ENCODE measurements at regions not wholly inside any gene's neighbourhood (a gene's known extent, or its start where the extent isn't known, plus 50 kb on each side); places are given as distances from the start of the nearest gene placed in this dataset.
A peak's percentile ranks its signal among the peaks of the same experiment; 100 is the strongest.

DNA sequence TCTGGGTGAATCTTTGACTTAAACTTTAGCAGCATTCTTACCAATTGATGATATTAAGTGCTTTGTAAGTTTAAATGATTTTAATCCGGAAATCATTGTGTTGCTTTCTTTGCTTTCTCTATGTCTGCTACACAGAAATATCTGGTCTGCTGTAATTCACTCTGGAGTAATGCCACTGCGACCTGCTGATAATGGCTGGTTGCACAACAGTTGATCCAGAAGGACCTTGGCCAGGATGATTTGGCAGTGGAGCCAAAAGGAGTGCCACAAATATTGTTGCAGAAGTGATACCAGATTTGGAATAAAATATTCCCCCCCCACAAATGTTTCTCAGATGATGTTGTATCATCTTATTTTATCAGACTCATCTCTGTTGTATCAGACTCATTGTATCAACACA lies 2063.9 kb downstream of the MRPL39 start:
- DNase-seq = peak; percentile 40
- TF ChIP-seq, protein P1, sequence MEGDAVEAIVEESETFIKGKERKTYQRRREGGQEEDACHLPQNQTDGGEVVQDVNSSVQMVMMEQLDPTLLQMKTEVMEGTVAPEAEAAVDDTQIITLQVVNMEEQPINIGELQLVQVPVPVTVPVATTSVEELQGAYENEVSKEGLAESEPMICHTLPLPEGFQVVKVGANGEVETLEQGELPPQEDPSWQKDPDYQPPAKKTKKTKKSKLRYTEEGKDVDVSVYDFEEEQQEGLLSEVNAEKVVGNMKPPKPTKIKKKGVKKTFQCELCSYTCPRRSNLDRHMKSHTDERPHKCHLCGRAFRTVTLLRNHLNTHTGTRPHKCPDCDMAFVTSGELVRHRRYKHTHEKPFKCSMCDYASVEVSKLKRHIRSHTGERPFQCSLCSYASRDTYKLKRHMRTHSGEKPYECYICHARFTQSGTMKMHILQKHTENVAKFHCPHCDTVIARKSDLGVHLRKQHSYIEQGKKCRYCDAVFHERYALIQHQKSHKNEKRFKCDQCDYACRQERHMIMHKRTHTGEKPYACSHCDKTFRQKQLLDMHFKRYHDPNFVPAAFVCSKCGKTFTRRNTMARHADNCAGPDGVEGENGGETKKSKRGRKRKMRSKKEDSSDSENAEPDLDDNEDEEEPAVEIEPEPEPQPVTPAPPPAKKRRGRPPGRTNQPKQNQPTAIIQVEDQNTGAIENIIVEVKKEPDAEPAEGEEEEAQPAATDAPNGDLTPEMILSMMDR (IDR thresholded peaks at IDR 0.05; ENCODE audit: borderline replicate concordance) = no peak
- intact Hi-C loops (cut with micrococcal nuclease) = no loop called here

DNA sequence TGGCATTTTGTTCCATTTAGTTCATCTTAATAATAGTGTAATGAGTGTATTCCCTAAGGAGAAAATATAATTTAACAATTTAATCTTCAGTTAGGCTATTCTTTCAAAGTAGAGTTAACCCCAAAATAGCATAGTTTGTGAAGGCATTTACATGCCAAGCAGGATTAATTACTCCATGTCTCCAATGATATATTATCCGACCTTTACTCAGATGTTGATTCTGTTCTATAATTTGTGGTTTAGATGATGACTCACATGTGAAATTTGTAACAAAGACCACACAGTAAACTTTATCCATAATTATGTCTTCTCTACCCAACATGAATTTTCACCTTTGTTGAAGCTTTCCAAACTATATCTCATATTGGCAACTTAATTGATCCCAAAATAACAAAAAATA lies 2065.2 kb downstream of the MRPL39 start:
- Histone ChIP-seq H3K27me3 (ENCODE audit: low read depth) (no peaks in the 10 kb centered on the region), H3K36me3 (no peaks in the 10 kb centered on the region), H3K27ac (replicated peaks) (no peak overlapping the region), H3K9me3 (replicated peaks) (no peaks in the 10 kb centered on the region), H3K4me1 (peaks cover 5% of the 10 kb centered on the region), H3K4me3 (no peak overlapping the region)
- no peak for DNase-seq
- intact Hi-C loops (cut with micrococcal nuclease) = no loop called here
- TF ChIP-seq, protein P1 (IDR thresholded peaks at IDR 0.05; ENCODE audit: borderline replicate concordance) = no peak

More for the DNA sequence above, 2063.9 kb downstream of the MRPL39 start:
- Histone ChIP-seq H3K36me3 (no peaks in the 10 kb centered on the region), H3K27me3 (ENCODE audit: low read depth) (no peaks in the 10 kb centered on the region), H3K4me1 (peaks cover 5% of the 10 kb centered on the region), H3K4me3 (no peak overlapping the region), H3K9me3 (replicated peaks) (no peaks in the 10 kb centered on the region), H3K27ac (replicated peaks) (no peak overlapping the region)

- TF ChIP-seq, protein P1 (IDR thresholded peaks at IDR 0.05; ENCODE audit: borderline replicate concordance) = no peak
- Histone ChIP-seq H3K27me3 (ENCODE audit: low read depth) (no peaks in the 10 kb centered on the region), H3K36me3 (no peaks in the 10 kb centered on the region), H3K4me1 (peaks cover 5% of the 10 kb centered on the region), H3K4me3 (no peak overlapping the region), H3K27ac (replicated peaks) (no peak overlapping the region), H3K9me3 (replicated peaks) (no peaks in the 10 kb centered on the region)
- DNase-seq = no peak
- intact Hi-C loops (cut with micrococcal nuclease) = no loop called here
These were observed 2065.7 kb downstream of the MRPL39 start for GRCh38 chr21:23541571-23541970.

GRCh38 chr21:23534850-23535249 lies 2072.4 kb downstream of the MRPL39 start:
- DNase-seq = no peak
- Histone ChIP-seq H3K36me3 (no peaks in the 10 kb centered on the region), H3K4me3 (no peak overlapping the region), H3K9me3 (replicated peaks) (no peaks in the 10 kb centered on the region), H3K4me1 (no peaks in the 10 kb centered on the region), H3K27me3 (ENCODE audit: low read depth) (no peaks in the 10 kb centered on the region), H3K27ac (replicated peaks) (no peak overlapping the region)
- TF ChIP-seq, protein P1 (IDR thresholded peaks at IDR 0.05; ENCODE audit: borderline replicate concordance) = no peak
- intact Hi-C loops (cut with micrococcal nuclease) = no loop called here

GRCh38 chr21:23531444-23531843 lies 2075.8 kb downstream of the MRPL39 start:
- intact Hi-C loops (cut with micrococcal nuclease) = no loop called here
- TF ChIP-seq, protein P1 (IDR thresholded peaks at IDR 0.05; ENCODE audit: borderline replicate concordance) = no peak
- no peaks in the 10 kb centered on the region for H3K4me1 ChIP-seq
- DNase-seq = no peak
- no peaks in the 10 kb centered on the region for H3K9me3 ChIP-seq (replicated peaks)
- no peak overlapping the region for H3K27ac ChIP-seq (replicated peaks)
- no peak overlapping the region for H3K4me3 ChIP-seq
- no peaks in the 10 kb centered on the region for H3K27me3 ChIP-seq (ENCODE audit: low read depth)
- H3K36me3 ChIP-seq = no peaks in the 10 kb centered on the region

DNA sequence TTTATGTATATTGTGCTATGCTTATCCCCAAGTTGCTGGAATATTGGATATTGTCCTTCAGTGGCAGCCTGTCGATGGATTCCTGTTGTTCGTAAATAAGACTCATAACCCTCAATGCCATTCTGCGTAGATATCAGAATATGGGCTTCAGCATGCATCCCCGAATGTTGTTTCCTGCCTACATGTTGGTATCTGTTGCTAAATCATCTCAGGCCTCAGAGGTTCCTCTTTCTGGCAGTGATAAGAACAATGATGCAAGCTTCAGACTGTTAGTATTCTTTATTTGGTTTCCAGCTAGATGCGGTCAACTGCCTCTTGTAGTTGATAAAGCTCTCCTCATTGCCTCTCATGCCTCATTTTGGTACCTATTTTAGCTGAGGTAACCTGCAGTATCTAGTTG lies 2082.6 kb downstream of the MRPL39 start:
- Histone ChIP-seq H3K9me3 (replicated peaks) (no peaks in the 10 kb centered on the region), H3K4me1 (no peaks in the 10 kb centered on the region), H3K27me3 (ENCODE audit: low read depth) (no peaks in the 10 kb centered on the region), H3K27ac (replicated peaks) (no peak overlapping the region), H3K4me3 (no peak overlapping the region), H3K36me3 (no peaks in the 10 kb centered on the region)
- intact Hi-C loops (cut with micrococcal nuclease) = no loop called here
- TF ChIP-seq, protein P1 (IDR thresholded peaks at IDR 0.05; ENCODE audit: borderline replicate concordance) = no peak
- DNase-seq = no peak

Data from left ventricle myocardium inferior (tissue), 1 donor.